ENCODE measurements at regions not wholly inside any gene's neighbourhood (a gene's known extent, or its start where the extent isn't known, plus 50 kb on each side); places are given as distances from the start of the nearest gene placed in this dataset.

DNA sequence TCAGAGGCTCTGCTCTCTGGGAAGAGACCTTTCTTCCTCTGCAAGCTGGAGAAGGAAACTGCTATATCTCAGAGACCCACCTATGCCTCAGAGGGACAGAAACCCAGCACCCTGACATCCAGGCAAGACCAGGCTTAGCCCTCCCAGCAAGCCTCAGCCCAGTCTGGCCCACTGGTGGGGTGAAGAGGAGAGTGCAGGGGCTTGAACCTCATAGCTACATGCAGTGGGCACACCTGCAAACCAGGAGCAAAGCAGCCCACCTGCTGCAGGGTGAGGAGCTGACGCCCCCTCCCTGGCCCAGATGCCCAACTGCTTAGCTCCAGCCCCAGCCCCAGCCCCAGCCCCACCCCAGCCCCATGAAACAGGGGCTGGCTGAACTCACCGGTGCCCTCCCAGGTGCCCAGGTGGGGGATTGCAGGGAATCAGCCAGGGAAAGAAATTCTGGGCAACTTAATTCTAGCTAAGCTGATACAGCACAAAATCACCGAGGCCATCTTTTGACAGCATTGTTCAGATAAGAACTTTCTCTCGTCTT is 246.8 kb downstream of the BUD13 start:
- no peak overlapping the region for H3K27ac ChIP-seq (ENCODE audit: low read depth, low read length)
- WGBS, 2 experiments (ENCODE audit: insufficient coverage in 1 of 2, insufficient read length in 1 of 2): 82 to 88% methylated on average over 4 of the region's 4 CpGs
- peaks cover 7% of the 10 kb centered on the region for H3K27me3 Mint-ChIP-seq (ENCODE audit: insufficient read depth)

DNA sequence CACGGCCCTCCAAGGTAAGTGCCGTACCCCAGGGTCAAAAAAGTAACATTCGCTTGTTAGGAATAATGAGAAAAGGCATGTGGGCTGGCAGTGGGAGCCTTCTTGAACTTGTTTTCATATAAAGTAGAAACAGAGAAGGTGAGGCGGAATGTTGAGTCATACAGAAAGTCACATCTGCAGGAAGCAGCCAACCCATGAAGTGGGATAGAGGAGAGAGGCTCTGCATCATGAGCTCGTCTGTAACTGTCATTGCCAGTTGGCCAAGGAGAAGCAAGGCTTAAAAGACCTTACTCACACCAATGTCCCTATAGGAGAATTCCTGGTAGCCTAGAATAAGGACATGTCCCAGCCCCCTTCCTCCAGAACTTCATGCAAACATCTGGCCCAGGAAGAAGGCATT is 253.3 kb downstream of the BUD13 start:
- no peak overlapping the region for H3K27ac ChIP-seq (ENCODE audit: low read depth, low read length)
- TF ChIP-seq, protein P1, sequence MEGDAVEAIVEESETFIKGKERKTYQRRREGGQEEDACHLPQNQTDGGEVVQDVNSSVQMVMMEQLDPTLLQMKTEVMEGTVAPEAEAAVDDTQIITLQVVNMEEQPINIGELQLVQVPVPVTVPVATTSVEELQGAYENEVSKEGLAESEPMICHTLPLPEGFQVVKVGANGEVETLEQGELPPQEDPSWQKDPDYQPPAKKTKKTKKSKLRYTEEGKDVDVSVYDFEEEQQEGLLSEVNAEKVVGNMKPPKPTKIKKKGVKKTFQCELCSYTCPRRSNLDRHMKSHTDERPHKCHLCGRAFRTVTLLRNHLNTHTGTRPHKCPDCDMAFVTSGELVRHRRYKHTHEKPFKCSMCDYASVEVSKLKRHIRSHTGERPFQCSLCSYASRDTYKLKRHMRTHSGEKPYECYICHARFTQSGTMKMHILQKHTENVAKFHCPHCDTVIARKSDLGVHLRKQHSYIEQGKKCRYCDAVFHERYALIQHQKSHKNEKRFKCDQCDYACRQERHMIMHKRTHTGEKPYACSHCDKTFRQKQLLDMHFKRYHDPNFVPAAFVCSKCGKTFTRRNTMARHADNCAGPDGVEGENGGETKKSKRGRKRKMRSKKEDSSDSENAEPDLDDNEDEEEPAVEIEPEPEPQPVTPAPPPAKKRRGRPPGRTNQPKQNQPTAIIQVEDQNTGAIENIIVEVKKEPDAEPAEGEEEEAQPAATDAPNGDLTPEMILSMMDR (conservative IDR thresholded peaks at IDR 0.05): no peak
- H3K4me1 ChIP-seq (ENCODE audit: control insufficient read depth, insufficient read depth, low read length): no peaks in the 10 kb centered on the region
- Mint-ChIP-seq H3K27me3 (ENCODE audit: insufficient read depth) (peaks cover 2% of the 10 kb centered on the region), H3K4me3 (no peak overlapping the region), H3K4me1 (peaks cover 6% of the 10 kb centered on the region), H3K9me3 (no peaks in the 10 kb centered on the region), H3K36me3 (ENCODE audit: low read depth) (no peaks in the 10 kb centered on the region), H3K27ac (no peak overlapping the region)
- no peaks in the 10 kb centered on the region for H3K27me3 ChIP-seq (ENCODE audit: control insufficient read depth, insufficient read depth, low read length, poor library complexity, severe bottlenecking)
- WGBS, 2 experiments (ENCODE audit: insufficient coverage in 1 of 2, insufficient read length in 1 of 2): 93 to 94% methylated on average over 5 of the region's 5 CpGs
- no peak overlapping the region for H3K9ac ChIP-seq (ENCODE audit: extremely low read depth, low read length, poor library complexity, severe bottlenecking)
- no peak overlapping the region for H3K4me3 ChIP-seq (ENCODE audit: low read length)
- no peaks in the 10 kb centered on the region for H3K36me3 ChIP-seq (ENCODE audit: control insufficient read depth, insufficient read depth, low read length)
- DNase-seq: peak; percentile 19
- no peaks in the 10 kb centered on the region for H3K9me3 ChIP-seq (ENCODE audit: control insufficient read depth, low read length)

More for the DNA sequence above, 246.8 kb downstream of the BUD13 start:
- Mint-ChIP-seq H3K36me3 (ENCODE audit: low read depth) (peaks cover 4% of the 10 kb centered on the region), H3K27ac (no peak overlapping the region), H3K4me3 (no peak overlapping the region), H3K9me3 (peaks cover 8% of the 10 kb centered on the region), H3K4me1 (no peaks in the 10 kb centered on the region)
- H3K36me3 ChIP-seq (ENCODE audit: control insufficient read depth, insufficient read depth, low read length): no peaks in the 10 kb centered on the region
- no peaks in the 10 kb centered on the region for H3K27me3 ChIP-seq (ENCODE audit: control insufficient read depth, insufficient read depth, low read length, poor library complexity, severe bottlenecking)
- no peaks in the 10 kb centered on the region for H3K9me3 ChIP-seq (ENCODE audit: control insufficient read depth, low read length)
- no peak overlapping the region for H3K4me3 ChIP-seq (ENCODE audit: low read length)
- no peaks in the 10 kb centered on the region for H3K4me1 ChIP-seq (ENCODE audit: control insufficient read depth, insufficient read depth, low read length)
- DNase-seq: peak; percentile 41
- TF ChIP-seq, protein P1 (conservative IDR thresholded peaks at IDR 0.05): no peak
- H3K9ac ChIP-seq (ENCODE audit: extremely low read depth, low read length, poor library complexity, severe bottlenecking): no peak overlapping the region

DNA sequence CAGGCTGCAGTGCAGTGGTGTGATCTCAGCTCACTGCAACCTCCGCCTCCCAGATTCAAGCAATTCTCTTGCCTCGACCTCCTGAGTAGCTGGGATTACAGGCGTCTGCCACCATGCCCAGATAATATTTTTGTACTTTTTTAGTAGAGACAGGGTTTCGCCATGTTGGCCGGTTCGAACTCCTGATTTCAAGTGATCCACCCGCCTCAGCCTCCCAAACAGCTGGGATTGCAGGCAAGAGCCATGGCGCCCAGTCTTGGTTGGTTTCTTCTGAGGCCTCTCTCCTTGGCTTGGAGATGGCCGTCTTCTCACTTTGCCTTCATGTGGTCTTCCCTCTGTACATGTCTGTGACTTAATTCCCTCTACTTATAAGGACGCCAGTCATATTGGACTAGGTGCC is 254.6 kb downstream of the BUD13 start:
- Histone ChIP-seq H3K4me3 (ENCODE audit: low read length) (no peak overlapping the region), H3K9me3 (ENCODE audit: control insufficient read depth, low read length) (no peaks in the 10 kb centered on the region), H3K36me3 (ENCODE audit: control insufficient read depth, insufficient read depth, low read length) (no peaks in the 10 kb centered on the region), H3K9ac (ENCODE audit: extremely low read depth, low read length, poor library complexity, severe bottlenecking) (no peak overlapping the region), H3K27ac (ENCODE audit: low read depth, low read length) (no peak overlapping the region), H3K4me1 (ENCODE audit: control insufficient read depth, insufficient read depth, low read length) (no peaks in the 10 kb centered on the region), H3K27me3 (ENCODE audit: control insufficient read depth, insufficient read depth, low read length, poor library complexity, severe bottlenecking) (no peaks in the 10 kb centered on the region)
- H3K4me1 Mint-ChIP-seq: peaks cover 6% of the 10 kb centered on the region
- no peak overlapping the region for H3K4me3 Mint-ChIP-seq
- no peaks in the 10 kb centered on the region for H3K36me3 Mint-ChIP-seq (ENCODE audit: low read depth)
- H3K27me3 Mint-ChIP-seq (ENCODE audit: insufficient read depth): peaks cover 5% of the 10 kb centered on the region
- no peak overlapping the region for H3K27ac Mint-ChIP-seq
- WGBS, 2 experiments (ENCODE audit: insufficient coverage in 1 of 2, insufficient read length in 1 of 2): 88 to 90% methylated on average over 10 of the region's 10 CpGs
- peak; percentile 20 for DNase-seq
- H3K9me3 Mint-ChIP-seq: no peaks in the 10 kb centered on the region
- TF ChIP-seq, protein P1 (conservative IDR thresholded peaks at IDR 0.05): no peak

Data from endodermal cell (in vitro differentiated cells).